ENCODE measurements at regions not wholly inside any gene's neighbourhood (a gene's known extent, or its start where the extent isn't known, plus 50 kb on each side); places are given as distances from the start of the nearest gene placed in this dataset.

DNA sequence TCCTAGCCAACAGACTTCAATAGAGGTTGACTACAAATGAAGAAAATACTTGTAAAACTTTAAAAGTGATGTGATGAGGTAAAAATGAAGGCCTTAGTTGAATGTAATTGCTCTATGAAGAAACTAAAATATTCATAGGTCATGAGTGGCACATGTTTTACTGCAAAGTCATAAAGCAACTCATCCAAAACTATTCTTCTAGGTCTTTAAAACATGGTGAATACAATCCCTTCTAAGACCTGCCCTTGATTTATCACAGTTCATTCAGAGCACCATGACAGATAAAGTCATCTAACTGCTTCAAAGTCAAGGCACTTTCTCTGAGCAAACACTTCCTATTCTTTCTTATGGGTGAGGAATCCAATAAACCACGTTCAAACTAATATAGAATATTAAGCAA, 713.5 kb downstream of the SORCS1 start:
- CTCF ChIA-PET = no interaction called here
- ATAC-seq (no peak), DNase-seq (no peak)
- Mint-ChIP-seq H3K36me3 (ENCODE audit: low read depth) (no peaks in the 10 kb centered on the region), H3K4me1 (no peaks in the 10 kb centered on the region), H3K4me3 (no peak overlapping the region), H3K27ac (no peak overlapping the region), H3K9me3 (ENCODE audit: low read depth) (peaks cover 12% of the 10 kb centered on the region), H3K27me3 (no peaks in the 10 kb centered on the region)
- intact Hi-C loops (cut with DNase I, micrococcal nuclease) = no loop called here
- POLR2A ChIA-PET = no interaction called here

DNA sequence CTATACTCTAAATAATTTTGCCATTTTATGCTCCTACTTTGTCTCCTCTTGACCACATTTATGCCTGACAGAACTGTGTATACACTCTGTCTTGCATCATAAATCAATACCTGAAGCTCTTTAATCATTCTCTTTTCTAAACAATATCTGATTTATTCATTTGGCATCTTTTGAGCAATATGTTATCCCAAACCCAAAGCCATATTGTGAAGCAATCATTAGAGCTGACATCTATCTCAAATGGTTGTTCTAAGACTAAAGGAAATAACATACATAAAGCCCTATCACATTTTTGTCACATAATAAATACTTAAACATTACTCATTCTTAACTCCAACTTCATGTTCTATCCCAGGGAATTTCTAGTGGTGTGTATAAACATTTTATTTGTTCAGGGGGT, 717.6 kb downstream of the SORCS1 start:
- H3K36me3 Mint-ChIP-seq (ENCODE audit: low read depth) = no peaks in the 10 kb centered on the region
- no peaks in the 10 kb centered on the region for H3K27me3 Mint-ChIP-seq
- intact Hi-C loops (cut with DNase I, micrococcal nuclease) = no loop called here
- peaks cover 12% of the 10 kb centered on the region for H3K9me3 Mint-ChIP-seq (ENCODE audit: low read depth)
- no peaks in the 10 kb centered on the region for H3K4me1 Mint-ChIP-seq
- ATAC-seq (no peak), DNase-seq (no peak)
- ChIA-PET CTCF (interaction anchor here (0.7 kb wide), 1 partner anchor 1062 kb away, joined by 3 read pairs; no protein-coding TSS in a partner anchor), POLR2A (no interaction called here)
- no peak overlapping the region for H3K4me3 Mint-ChIP-seq
- H3K27ac Mint-ChIP-seq = no peak overlapping the region

DNA sequence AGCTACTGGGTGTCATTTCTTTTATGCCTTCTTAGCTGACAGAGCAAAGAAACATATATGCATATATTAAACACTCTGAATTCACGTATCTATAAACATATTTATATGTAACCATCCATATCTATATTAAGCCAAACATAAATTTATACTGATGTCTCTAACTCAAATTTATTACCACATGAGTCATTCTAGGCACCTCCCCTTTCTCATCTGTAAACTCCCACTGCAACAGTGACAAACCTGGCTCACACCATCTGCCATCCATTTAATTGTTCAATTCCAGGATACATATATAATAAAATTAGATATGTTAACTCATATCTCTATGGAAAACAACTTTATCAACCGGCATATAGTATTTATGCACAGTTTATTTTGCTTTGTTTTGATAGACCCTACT, 722.3 kb downstream of the SORCS1 start:
- CTCF ChIA-PET = interaction anchor here (1.0 kb wide), 1 partner anchor 180 kb away, joined by 3 read pairs; no protein-coding TSS in a partner anchor
- POLR2A ChIA-PET = no interaction called here
- Mint-ChIP-seq H3K9me3 (ENCODE audit: low read depth) (peaks cover 4% of the 10 kb centered on the region), H3K4me3 (no peak overlapping the region), H3K27ac (no peak overlapping the region), H3K27me3 (no peaks in the 10 kb centered on the region), H3K4me1 (no peaks in the 10 kb centered on the region), H3K36me3 (ENCODE audit: low read depth) (no peaks in the 10 kb centered on the region)
- intact Hi-C loops (cut with DNase I, micrococcal nuclease) = no loop called here
- DNase-seq (no peak), ATAC-seq (no peak)

DNA sequence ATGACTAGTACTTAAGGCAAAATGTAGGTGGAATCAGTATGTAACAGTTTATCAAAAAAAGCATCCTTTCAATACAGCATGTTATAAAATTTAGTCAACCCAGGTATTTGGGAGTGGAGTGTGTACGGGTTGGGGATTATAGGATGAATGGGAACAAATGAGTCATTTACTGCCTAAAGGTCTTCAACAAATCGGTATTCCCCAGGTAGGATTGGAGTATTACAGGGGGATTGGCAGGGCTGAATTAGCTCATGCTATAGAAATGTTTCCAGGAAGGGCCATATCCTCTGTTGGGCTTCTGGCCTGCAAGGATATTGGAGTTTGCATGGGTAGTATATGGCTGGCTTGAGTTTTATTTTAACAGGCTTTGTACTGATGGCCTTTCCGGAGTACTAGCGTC, 723.7 kb downstream of the SORCS1 start:
- H3K4me1 Mint-ChIP-seq = no peaks in the 10 kb centered on the region
- no peaks in the 10 kb centered on the region for H3K27me3 Mint-ChIP-seq
- no peak overlapping the region for H3K27ac Mint-ChIP-seq
- H3K36me3 Mint-ChIP-seq (ENCODE audit: low read depth) = no peaks in the 10 kb centered on the region
- H3K9me3 Mint-ChIP-seq (ENCODE audit: low read depth) = no peaks in the 10 kb centered on the region
- DNase-seq = no peak
- intact Hi-C loops (cut with DNase I, micrococcal nuclease) = no loop called here
- CTCF ChIA-PET = no interaction called here
- POLR2A ChIA-PET = interaction anchor here (0.6 kb wide), 1 partner anchor 85 kb away, joined by 4 read pairs; no protein-coding TSS in a partner anchor
- ATAC-seq = no peak
- no peak overlapping the region for H3K4me3 Mint-ChIP-seq

DNA sequence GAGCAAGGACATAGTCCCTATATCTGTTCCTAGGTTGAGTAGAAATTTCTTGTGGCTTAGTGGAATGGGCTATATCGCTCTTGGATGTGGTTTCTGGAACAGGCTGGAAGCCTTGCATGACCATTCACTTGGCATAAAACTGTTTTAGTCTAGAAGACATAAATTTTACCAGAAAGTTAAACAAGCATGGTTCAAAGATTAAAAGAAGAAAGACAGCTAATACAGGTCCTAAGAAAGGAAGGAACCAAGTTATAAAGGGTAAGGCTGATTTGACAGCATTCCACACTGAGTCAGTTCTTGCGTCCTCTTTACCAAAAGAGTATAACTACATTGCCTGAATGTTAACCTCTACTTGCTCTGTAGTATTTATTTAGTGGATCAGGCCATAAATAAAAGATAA, 724.2 kb downstream of the SORCS1 start:
- Mint-ChIP-seq H3K36me3 (ENCODE audit: low read depth) (no peaks in the 10 kb centered on the region), H3K4me1 (no peaks in the 10 kb centered on the region), H3K9me3 (ENCODE audit: low read depth) (peaks cover under 1% of the 10 kb centered on the region), H3K27ac (no peak overlapping the region), H3K4me3 (no peak overlapping the region), H3K27me3 (no peaks in the 10 kb centered on the region)
- POLR2A ChIA-PET = no interaction called here
- CTCF ChIA-PET = no interaction called here
- no peak for DNase-seq
- no peak for ATAC-seq
- intact Hi-C loops (cut with DNase I, micrococcal nuclease) = no loop called here

DNA sequence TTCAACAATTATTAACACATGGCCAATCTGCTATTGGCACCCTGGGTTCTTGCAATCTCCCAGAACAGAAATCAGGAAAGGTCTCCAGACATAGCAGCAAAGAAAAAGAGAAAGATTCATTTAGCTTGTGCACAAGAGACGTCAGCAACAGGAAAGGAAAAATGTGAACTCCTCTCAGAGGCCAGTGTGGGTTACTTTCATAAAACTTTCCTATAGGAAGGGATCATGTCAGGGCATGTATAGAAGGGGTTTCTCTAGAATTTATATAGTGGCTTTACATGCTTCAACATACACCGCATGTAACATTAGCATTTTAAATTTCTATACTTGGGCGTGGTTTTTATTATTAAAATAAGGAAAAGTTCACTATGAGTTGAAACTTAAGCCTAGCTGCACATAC, 725.1 kb downstream of the SORCS1 start:
- ATAC-seq (no peak), DNase-seq (no peak)
- Mint-ChIP-seq H3K4me1 (no peaks in the 10 kb centered on the region), H3K36me3 (ENCODE audit: low read depth) (no peaks in the 10 kb centered on the region), H3K27me3 (no peaks in the 10 kb centered on the region), H3K27ac (no peak overlapping the region), H3K9me3 (ENCODE audit: low read depth) (peaks cover 4% of the 10 kb centered on the region), H3K4me3 (no peak overlapping the region)
- CTCF ChIA-PET = no interaction called here
- POLR2A ChIA-PET = no interaction called here
- intact Hi-C loops (cut with DNase I, micrococcal nuclease) = no loop called here

DNA sequence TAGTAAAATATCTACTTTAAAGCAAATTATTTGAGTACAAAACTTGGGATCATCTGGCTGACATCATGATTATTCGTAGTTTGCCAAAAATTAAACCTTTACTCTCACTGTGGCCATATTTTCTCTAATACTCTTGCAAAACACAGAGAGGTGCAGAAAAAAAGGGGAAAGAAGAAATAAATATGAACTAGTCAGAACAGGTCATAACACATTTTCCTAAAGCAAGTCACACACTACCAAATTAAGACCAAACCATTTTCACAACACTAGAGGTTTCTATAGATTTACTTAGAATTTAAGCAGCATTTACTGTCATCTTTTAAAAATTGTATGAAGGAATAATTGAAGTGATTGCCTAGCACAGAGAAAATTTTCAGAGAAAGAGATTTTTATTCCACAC, 726.1 kb downstream of the SORCS1 start:
- H3K36me3 Mint-ChIP-seq (ENCODE audit: low read depth) = no peaks in the 10 kb centered on the region
- no peak for ATAC-seq
- H3K4me3 Mint-ChIP-seq = no peak overlapping the region
- intact Hi-C loops (cut with DNase I, micrococcal nuclease) = no loop called here
- CTCF ChIA-PET = no interaction called here
- H3K27me3 Mint-ChIP-seq = no peaks in the 10 kb centered on the region
- peaks cover 7% of the 10 kb centered on the region for H3K9me3 Mint-ChIP-seq (ENCODE audit: low read depth)
- H3K4me1 Mint-ChIP-seq = no peaks in the 10 kb centered on the region
- no peak for DNase-seq
- H3K27ac Mint-ChIP-seq = no peak overlapping the region
- POLR2A ChIA-PET = no interaction called here

DNA sequence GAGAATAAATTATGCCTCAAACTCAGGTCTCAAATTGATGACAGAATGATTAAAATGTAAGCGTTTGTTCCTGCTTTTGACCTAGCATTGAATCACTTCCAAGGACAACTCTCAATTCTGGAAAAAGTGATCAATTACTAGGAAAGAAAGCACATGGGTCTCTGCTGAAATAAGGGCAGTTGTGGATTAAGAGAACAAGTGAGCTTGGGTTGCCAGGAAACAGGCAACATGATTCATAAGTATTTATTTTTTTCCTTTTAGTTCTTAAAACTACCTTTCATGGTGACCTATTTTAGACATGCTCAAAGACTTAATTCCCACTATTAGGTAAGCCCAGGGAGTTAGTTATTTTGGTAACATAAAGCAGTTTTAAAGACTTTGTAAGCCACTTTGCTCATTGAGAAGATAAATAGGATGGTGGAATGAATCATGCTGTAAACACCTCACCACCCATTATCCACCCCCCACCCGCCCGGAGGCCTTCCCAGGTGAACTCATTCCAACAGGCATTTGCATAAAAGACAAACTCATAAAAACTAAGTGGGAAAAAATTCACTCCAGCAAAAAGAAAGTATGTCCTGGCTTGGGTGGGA, 728.3 kb downstream of the SORCS1 start:
- Mint-ChIP-seq H3K27me3 (no peaks in the 10 kb centered on the region), H3K4me1 (no peaks in the 10 kb centered on the region), H3K9me3 (ENCODE audit: low read depth) (peaks cover 7% of the 10 kb centered on the region), H3K4me3 (no peak overlapping the region), H3K27ac (no peak overlapping the region), H3K36me3 (ENCODE audit: low read depth) (no peaks in the 10 kb centered on the region)
- DNase-seq (no peak), ATAC-seq (no peak)
- intact Hi-C loops (cut with DNase I, micrococcal nuclease) = no loop called here
- CTCF ChIA-PET = interaction anchor here (0.7 kb wide), 1 partner anchor 560 kb away, joined by 3 read pairs; no protein-coding TSS in a partner anchor
- POLR2A ChIA-PET = no interaction called here

DNA sequence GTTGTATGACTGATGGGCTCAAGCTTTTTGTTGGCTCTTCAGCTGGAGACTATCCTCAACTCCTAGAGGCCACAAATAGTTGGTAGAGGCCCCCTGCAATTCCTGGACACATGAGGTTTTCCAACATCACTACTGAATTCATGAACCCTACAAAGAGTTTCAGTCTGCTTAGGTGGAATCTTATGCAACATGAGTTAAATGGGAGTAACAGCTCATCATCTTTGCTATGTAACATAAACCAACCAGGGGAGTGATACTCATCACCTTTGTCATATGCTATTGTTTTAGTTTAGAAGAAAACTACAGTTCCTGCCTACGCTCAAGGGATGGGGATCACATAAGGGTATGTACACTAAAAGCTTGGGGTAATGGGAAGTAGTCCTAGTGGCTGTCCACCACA, 729.4 kb downstream of the SORCS1 start:
- Mint-ChIP-seq H3K4me3 (no peak overlapping the region), H3K27ac (no peak overlapping the region), H3K9me3 (ENCODE audit: low read depth) (peaks cover 7% of the 10 kb centered on the region), H3K4me1 (no peaks in the 10 kb centered on the region), H3K36me3 (ENCODE audit: low read depth) (no peaks in the 10 kb centered on the region), H3K27me3 (no peaks in the 10 kb centered on the region)
- intact Hi-C loops (cut with DNase I, micrococcal nuclease) = no loop called here
- no peak for DNase-seq
- POLR2A ChIA-PET = no interaction called here
- no peak for ATAC-seq
- CTCF ChIA-PET = no interaction called here

DNA sequence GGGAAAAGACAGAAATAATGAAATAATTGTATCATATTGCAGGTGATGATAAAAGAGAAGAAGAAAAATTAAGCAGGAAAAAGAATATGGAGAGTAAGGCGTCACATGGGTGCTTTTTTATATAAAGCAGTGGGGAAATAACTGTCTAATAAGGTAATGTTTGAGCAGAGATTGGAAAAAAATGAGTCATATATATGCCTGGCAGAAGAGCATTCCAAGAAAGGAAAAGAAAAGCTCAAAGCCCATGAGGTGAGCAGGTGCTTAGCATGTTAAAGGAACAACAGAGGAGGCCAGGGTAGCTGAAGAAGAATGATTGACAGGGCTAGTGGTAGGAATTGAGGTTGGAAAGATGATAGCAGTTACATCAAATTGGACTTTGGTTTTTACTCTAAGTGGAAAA, 739.5 kb downstream of the SORCS1 start:
- no peaks in the 10 kb centered on the region for H3K4me1 Mint-ChIP-seq
- no peak overlapping the region for H3K27ac Mint-ChIP-seq
- no peaks in the 10 kb centered on the region for H3K36me3 Mint-ChIP-seq (ENCODE audit: low read depth)
- ChIA-PET POLR2A (no interaction called here), CTCF (interaction anchor here (0.6 kb wide), 1 partner anchor 303 kb away, joined by 3 read pairs; no protein-coding TSS in a partner anchor)
- DNase-seq (no peak), ATAC-seq (no peak)
- peaks cover 2% of the 10 kb centered on the region for H3K9me3 Mint-ChIP-seq (ENCODE audit: low read depth)
- intact Hi-C loops (cut with DNase I, micrococcal nuclease) = no loop called here
- no peak overlapping the region for H3K4me3 Mint-ChIP-seq
- H3K27me3 Mint-ChIP-seq = no peaks in the 10 kb centered on the region

DNA sequence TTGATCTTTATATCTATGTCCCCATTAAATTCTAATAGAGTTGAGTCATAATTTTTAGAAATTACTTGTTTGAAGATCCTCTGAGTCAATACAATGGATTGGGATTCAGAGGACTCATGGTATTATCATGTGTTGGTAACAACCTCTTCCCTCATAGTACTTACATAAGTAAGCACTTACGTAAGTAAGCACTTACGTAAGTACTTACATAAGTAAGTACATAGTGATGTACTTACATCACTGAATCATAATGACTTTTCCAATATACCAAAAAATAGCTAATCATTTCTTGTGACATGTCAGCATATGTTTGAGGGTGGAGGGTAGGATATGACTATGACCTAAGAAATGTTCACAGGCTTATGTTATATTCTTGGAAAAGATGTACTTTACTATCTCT, 740.5 kb downstream of the SORCS1 start:
- DNase-seq = no peak
- Mint-ChIP-seq H3K27me3 (no peaks in the 10 kb centered on the region), H3K27ac (no peak overlapping the region), H3K4me3 (no peak overlapping the region), H3K4me1 (no peaks in the 10 kb centered on the region), H3K36me3 (ENCODE audit: low read depth) (no peaks in the 10 kb centered on the region), H3K9me3 (ENCODE audit: low read depth) (peaks cover 2% of the 10 kb centered on the region)
- CTCF ChIA-PET = no interaction called here
- intact Hi-C loops (cut with DNase I, micrococcal nuclease) = no loop called here
- POLR2A ChIA-PET = no interaction called here
- no peak for ATAC-seq

DNA sequence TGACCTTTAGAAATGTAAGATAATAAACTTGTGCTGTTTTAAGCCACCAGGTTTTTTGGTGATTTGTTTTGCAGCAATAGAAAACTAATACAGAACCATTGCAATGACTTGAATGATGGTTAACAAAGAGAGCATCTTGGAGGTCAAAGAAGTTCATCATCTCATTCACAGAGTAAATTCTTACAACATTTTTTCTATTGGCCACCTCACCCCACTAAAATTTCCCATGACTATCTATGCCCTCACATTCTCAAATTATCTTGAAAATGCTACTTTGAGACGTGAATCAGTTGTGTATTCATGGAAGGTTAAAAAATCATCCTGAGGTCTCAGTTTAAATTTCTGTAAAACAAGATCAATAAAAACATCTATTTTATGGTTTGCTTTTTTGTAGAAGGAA, 754.2 kb downstream of the SORCS1 start:
- intact Hi-C loops (cut with DNase I, micrococcal nuclease) = no loop called here
- Mint-ChIP-seq H3K4me1 (no peaks in the 10 kb centered on the region), H3K9me3 (ENCODE audit: low read depth) (no peaks in the 10 kb centered on the region), H3K27ac (no peak overlapping the region), H3K36me3 (ENCODE audit: low read depth) (no peaks in the 10 kb centered on the region), H3K27me3 (no peaks in the 10 kb centered on the region), H3K4me3 (no peak overlapping the region)
- ChIA-PET CTCF (no interaction called here), POLR2A (no interaction called here)
- ATAC-seq (no peak), DNase-seq (no peak)

DNA sequence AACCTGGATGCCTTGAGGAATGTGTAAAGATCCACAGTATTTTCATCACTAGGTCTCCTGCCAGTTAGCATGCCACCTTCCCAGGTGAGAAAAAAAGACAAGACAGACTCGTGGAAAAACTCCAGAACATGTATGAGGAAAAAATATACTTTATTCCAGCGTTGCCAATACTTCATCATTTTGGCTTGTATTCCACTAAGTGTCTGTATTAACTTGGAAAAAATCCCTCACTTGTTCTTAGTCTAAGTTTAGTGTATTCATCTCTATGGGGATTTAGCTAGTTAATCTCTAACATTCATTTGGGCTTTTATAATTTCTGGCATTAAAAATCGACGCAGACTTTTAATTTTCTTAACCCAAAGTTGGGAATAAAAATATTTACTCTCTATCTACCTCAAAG, 759.4 kb downstream of the SORCS1 start:
- ChIA-PET CTCF (no interaction called here), POLR2A (no interaction called here)
- no peak for DNase-seq
- Mint-ChIP-seq H3K4me1 (no peaks in the 10 kb centered on the region), H3K4me3 (no peak overlapping the region), H3K27me3 (no peaks in the 10 kb centered on the region), H3K36me3 (ENCODE audit: low read depth) (no peaks in the 10 kb centered on the region), H3K27ac (no peak overlapping the region), H3K9me3 (ENCODE audit: low read depth) (no peaks in the 10 kb centered on the region)
- no peak for ATAC-seq
- intact Hi-C loops (cut with DNase I, micrococcal nuclease) = no loop called here

All from activated CD4-positive, alpha-beta T cell treated with anti-CD3 and anti-CD28 coated beads for 36 hours (primary cell).